CMK (cell line): ENCODE measurements at regions not wholly inside any gene's neighbourhood (a gene's known extent, or its start where the extent isn't known, plus 50 kb on each side); places are given as distances from the start of the nearest gene placed in this dataset.

Experiments
- DNase-seq: peaks from one replicate; pipeline ENCODE4 v3.0.0-alpha.2; 2010; ENCODE audit warnings: low read depth

DNA sequence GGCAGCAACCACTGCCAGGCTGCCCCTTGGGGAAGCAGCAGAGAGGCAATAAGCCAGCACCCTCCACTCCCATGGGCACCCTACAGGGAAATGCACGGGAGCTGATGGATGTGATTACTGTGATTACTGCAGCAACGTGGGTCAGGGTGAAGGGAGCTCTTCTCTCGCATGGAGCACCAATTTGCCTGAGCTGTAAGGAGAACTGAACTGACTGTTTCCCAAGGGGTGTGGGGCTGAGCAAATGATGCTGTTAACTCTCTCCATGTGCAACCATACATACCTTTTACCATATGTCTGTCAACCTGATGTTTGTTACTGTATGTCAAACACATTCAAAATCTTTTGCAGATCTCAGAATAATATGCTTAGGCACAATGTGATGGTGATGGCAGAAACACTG is 680.6 kb downstream of the SQOR start:
- no peak for DNase-seq

- no peak for DNase-seq
These were observed 681.2 kb downstream of the SQOR start for GRCh38 chr15:46316024-46316423.

GRCh38 chr15:46317029-46317428 is 682.2 kb downstream of the SQOR start:
- no peak for DNase-seq

DNA sequence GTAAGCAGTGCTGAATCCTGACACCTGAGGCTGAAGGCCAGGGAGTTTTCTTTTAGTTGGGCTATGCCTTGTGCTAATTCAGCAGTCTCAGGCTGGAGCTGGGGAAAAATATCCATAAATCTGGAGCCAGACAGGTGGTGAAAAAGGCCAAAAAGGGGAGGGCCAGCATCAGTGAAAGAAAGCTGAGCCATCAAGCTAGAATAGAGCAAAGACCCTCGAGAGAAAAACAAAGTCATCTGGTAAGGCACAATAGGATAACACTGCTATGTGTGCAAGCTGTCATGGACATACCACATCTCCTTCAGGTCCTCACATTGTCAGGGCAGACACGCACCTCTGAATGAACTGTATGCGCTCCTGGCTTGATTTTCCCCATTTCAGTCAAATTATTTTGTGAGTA is 687.9 kb downstream of the SQOR start:
- no peak for DNase-seq

DNA sequence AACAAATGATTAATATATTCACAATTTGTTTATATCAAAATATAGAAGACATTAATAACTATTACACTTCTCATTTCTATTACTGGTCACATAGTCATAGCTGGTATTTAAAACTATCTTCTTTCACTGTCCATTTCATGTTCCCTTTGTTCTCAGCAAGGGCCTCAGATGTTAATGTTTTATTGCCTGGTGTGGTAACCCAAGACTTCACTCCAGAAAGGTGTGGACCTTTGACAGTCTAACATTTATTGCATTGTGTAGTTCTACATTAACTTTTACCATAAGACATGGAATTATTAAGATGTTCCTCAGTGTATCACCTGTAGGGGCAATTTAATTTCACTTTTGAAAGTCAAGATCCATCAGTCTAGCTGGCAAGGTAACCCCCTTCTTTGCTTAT is 691.3 kb downstream of the SQOR start:
- no peak for DNase-seq

- DNase-seq: no peak
These were observed 694.0 kb downstream of the SQOR start for GRCh38 chr15:46328821-46329220.

- no peak for DNase-seq
These were observed 695.0 kb downstream of the SQOR start for GRCh38 chr15:46329876-46330275.

DNA sequence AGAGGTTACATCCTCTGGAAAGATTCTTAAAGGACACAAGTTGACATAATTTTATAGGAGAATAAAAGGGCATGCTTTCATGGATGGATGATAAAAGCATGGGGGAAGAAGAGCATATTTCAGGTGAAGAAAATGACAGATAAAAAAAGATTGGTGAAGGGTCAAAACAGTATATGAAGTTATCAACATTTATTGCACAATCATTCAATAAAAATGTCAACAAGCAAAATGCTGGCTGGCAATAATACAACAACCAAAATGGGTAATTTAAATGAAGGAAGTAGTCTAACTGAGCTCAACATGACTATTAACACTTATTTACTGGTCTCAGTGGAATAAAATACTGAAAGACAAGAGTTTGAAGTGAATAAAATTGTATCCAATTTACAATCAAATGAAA is 696.7 kb downstream of the SQOR start:
- no peak for DNase-seq

GRCh38 chr15:46343196-46343935 is 708.5 kb downstream of the SQOR start:
- no peak for DNase-seq

DNA sequence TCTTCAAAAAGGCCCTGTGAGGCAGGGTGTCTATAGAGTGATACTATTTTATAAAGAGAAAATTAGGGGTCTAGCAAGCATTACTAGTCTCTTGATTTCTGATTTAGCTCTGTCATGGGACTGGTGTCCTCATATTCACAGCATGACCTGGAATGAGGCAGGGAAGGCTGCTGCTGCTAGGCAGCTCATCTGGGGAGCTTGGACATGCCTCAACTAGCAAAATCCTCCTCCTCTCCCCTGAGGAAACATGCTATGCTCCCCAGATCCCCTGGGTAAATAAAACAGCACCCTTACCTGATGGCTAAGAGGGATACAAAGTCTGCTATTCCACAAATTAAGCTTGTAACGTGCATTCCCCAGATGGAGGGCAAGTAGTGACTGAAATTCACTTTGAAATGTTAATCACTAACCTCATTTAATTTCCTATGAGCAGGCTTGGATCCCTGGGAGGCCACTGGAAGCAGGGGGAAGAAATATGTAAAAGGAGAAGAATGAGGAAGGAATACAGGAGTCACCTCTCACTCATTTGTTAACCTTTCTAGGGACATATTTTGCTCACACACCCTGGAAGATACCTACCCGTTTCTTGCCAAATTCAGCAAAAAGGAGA is 709.4 kb downstream of the SQOR start:
- DNase-seq: no peak

DNA sequence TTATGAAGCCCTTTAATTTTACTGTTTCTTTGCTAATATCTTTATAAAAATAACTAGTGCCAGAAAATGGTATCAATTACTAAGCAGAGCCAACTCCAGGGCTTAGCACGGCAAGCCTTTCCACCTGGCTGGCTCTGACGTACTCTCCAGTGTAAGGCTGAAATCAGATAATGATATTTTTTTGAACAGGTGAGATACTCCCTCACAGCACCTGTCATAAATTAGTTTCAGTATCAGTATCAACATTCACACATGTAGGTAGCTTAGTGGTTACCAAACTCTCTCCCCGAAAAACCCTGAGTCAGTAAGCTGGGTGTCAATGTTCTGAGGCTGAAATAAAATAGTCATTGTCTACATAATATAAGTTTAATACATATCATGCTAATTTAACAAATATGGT is 710.1 kb downstream of the SQOR start:
- DNase-seq: no peak

GRCh38 chr15:46354443-46354842 is 719.6 kb downstream of the SQOR start:
- DNase-seq: no peak

DNA sequence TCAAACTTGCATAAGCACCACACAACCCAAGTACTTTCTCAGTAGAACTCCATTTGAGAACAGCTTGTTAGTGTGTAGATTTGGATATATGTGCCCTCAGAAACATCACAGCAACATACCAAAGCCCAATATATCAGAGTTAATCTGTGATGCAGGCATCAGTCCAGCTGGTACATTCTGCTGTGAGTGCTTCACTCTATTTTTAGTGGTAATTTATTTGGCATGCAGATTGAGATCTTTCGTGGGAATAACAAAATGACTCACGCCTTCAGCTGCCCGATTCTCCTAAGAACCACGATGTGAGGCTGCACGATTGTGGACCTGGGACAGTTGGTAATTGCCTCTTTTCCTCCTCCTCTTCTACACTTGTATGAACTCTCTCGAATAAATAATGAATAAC is 730.7 kb downstream of the SQOR start:
- DNase-seq: no peak

DNA sequence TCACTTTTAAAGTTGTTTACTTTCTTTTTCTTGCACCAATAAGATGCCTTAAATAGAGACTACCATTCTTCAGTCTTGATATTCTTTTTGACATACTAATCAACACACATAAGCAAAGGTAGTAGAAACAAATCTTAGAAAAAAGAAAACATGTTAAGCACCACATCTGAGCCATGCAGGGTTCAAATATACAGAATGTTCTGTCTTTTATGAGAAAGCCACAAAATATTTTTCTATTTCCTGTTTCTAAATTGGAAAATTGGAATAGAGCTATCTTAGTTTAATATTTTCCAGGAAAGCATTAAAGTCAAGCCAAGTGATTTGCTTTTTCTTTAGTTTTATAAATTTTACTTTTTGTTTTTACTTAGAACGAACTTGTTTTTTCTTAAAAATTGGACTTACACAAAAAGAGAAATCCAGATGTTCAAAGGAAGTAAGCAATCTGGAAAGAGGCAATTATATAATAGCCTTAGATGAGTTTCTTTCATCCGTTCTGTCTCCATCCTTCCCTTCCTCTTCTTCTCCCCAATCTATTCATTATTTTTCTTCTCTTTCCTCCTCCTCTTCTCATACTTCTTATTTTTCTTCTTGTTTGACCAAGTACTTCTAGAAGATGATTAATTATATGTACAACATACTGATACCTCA is 731.7 kb downstream of the SQOR start:
- no peak for DNase-seq

DNA sequence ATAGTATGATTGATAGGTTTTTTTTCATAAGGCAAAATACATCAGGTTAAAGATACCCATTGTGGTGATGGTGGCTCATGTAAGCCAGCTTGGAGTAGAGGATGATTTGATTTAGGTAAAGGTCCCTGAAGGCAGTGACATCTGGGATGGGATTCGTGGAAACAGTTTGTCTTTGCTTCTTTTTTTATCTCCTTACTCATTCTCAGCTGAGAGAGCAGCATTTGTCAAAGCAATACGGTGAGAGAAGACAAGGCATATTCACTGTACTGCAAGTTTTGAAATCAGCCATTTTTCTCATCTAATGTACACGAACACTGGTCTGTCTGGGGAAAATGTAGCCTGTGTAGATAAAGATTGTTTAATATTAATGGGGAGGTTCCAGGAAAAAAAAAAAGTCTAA is 749.1 kb downstream of the SQOR start:
- DNase-seq: no peak

DNA sequence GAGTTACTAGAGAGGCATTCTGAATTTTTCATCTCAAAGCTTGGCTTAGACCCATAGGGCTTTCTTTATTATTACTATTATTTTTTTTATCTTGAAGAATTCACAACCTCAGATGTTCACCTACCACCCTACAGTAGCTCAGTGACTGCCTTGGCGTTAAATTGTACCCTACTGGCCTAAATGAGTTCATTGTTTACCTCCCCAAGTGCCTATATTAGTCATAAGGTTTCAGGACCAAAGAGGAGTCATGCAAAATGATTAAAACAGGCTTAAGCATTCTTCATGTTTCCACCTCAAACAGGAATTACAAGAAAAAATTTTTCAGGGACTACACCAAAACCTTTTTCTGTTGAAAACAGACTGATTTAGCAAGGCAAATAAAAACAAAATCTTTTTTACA is 751.5 kb downstream of the SQOR start:
- no peak for DNase-seq

DNA sequence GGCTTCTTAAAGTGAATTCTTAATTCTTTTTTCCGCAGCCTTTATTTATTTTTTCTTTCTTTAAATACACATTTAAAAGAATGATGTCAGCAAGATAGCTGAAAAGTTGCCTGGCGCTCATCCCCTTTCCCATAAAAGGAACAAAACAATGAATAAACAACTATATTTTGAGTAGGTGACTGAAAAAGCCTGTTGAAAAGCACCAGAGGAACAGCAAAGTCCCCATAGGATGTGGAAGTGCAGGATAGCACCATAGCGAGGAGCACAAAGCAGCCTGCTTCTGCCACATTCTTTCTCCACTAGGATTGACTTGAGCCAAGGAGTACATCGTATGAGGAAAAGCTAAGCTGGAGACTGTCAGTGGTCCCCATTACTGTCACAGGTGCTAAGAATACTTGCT is 754.9 kb downstream of the SQOR start:
- no peak for DNase-seq

- DNase-seq: no peak
These were observed 759.6 kb downstream of the SQOR start for GRCh38 chr15:46394463-46394862.

DNA sequence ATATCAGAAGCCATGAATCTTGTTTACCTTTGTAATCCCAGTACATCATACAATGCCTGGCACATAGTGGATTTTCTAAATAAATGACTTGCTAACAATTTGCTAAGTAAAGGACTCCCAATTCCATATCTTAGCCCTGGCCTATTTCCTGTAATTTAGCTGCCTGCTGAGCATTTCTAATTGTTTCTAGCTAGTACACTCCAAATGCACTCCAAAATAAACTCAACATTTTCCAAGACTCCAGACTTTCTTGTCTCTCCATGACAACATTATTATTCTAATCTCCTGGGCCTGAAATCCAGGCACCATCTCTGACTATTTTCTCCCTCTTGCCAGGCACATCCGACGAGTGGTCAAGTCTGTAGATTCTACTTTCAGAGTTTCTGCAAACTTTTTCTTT is 773.5 kb downstream of the SQOR start:
- DNase-seq: no peak

DNA sequence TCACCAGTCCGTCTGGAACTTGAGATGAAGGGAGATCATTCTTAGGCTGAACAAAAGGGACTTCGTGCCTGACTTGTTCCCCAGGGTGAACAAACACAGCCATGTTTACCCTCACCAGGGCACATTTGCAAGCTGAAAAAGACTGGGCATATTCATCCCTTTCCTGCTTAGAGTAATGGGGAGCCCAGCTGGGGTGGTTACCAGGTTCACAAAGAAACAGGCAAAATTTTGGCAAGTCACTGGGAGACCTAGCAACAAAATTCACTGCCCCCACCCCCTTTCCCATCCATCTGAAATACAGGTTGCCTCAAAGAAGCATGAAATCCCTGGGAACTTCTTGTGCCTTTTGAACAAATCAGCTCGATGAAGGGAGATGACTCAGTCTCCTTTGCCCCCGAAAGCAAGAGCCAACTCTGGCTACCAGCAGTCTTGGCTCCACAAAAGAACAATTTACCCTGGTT is 775.0 kb downstream of the SQOR start:
- no peak for DNase-seq

- no peak for DNase-seq
These were observed 775.9 kb downstream of the SQOR start for GRCh38 chr15:46410705-46411104.

GRCh38 chr15:46411900-46412299 is 777.1 kb downstream of the SQOR start:
- no peak for DNase-seq

GRCh38 chr15:46413799-46414198 is 779.0 kb downstream of the SQOR start:
- DNase-seq: no peak

DNA sequence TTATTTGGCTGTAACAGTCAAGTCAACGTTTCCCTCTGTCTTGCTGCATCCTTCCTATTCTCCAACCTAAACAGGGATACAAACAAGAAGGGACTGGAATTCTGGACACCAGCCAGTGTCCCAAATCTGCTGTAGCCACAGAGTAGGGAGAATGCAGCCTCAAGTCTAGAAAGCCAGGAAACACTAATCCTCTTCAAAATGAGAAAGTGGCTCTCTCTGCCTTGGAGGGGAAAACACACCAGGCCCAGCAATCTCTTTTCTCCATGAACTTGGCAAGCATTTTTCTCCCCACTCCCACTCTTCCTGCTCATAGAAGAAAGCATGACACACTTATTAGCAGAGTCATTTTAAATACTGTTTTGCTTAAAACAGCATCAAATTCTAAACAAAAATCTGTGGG is 781.7 kb downstream of the SQOR start:
- DNase-seq: no peak
